ENCODE measurements at regions not wholly inside any gene's neighbourhood (a gene's known extent, or its start where the extent isn't known, plus 50 kb on each side); places are given as distances from the start of the nearest gene placed in this dataset.
"Not testable (repeated sequence)": the region's sequence is repeated elsewhere in the genome, so short reads cannot be mapped to it uniquely, and the experiment has no call there.

DNA sequence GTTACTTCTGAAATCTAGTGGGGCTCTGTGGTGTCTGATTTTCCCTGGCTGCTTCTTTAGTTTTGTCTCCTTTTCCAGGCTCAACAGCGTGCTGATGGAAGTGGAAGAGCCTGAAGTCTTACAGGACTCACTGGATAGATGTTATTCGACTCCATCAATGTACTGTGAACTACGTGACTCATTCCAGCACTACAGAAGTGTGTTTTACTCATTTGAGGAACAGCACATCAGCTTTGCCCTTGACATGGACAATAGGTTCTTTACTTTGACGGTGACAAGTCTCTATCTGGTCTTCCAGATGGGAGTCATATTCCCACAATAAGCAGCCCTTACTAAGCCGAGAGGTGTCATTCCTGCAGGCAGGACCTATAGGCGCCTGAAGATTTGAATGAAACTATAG lies 51.1 kb downstream of the NBPF8 start:
- H3K4me3 ChIP-seq (ENCODE audit: low read depth, low read length); POLR2A ChIA-PET; DNase-seq (ENCODE audit: low read depth, low spot score); CTCF ChIA-PET: not testable (repeated sequence)

DNA sequence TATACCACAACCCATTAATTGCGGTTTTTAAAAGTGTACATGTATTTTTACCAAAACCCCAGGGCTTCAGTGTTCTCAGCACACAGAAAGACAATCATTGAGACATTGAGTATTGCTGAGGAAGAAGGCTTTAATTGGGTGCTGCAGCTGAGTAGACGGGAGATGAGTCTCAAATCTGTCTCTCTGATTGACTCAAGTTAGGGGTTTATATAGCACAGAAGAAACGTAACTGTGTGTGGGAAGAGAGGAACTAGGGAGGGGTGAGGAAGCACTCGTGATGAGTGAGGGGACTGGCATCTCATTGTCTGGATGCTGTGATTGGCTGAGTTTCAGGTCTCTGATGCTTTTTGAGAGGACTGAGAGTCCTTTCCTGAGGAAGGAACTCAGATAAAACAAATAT lies 62.8 kb downstream of the NBPF8 start:
- POLR2A ChIA-PET; DNase-seq (ENCODE audit: low read depth, low spot score); CTCF ChIA-PET; H3K4me3 ChIP-seq (ENCODE audit: low read depth, low read length): not testable (repeated sequence)

DNA sequence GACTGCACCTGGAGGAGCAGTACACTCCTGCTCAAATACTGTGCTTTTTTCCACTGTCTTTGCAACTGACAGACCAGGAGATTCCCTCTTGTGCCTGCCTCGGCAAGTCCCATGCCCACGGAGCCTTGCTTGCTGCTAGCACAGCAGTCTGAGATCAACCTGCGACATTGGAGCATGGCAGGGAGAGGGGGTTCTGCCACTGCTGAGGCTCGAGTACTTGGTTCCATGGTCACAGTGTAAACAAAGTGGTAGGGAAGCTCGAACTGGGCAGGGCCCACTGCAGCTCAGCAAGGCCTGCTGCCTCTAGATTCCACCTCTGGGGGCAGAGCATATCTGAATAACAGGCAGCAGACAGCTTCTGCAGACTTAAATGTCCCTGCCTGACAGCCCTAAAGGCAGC lies 63.6 kb downstream of the NBPF8 start:
- POLR2A ChIA-PET; DNase-seq (ENCODE audit: low read depth, low spot score); H3K4me3 ChIP-seq (ENCODE audit: low read depth, low read length); CTCF ChIA-PET: not testable (repeated sequence)

DNA sequence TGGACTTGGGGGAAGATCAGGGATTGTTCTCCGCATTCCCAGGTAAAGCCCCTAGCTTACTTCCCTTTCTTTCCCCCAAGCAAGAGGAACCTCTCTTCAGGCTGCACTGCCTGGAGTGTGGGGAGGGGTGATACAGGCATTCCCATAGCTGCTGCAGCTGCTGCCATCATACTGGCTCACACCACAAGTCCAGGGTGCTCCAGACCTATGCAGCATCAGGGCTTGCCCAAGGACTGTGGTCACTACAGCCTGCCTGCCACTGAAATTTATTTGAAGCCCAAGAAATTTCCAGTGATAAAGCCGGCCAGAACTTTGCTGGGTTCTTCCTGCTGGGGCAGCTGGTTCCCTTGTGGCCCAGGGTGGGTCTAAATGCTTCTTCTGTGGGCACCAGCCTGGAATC lies 72.7 kb downstream of the NBPF8 start:
- POLR2A ChIA-PET; H3K4me3 ChIP-seq (ENCODE audit: low read depth, low read length); DNase-seq (ENCODE audit: low read depth, low spot score); CTCF ChIA-PET: not testable (repeated sequence)

DNA sequence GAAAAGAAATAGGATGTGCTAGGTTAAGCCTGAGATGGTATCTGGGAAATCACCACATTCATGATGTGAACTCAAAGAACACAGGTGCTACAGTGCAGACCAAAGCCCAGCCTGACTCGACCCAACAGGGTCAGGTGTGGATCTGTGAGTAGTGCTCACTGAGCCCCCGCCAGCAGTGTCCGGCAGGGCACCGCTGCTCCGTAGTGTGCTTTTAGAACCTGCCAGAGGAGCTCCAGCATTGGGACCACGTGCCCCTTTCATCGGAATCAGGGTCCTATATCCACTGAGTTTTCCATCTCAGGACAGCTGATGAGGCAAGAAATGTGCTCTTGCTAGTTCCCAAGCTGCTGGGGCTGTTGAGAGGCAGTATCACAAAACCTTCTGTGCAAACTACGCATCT lies 74.4 kb downstream of the NBPF8 start:
- DNase-seq (ENCODE audit: low read depth, low spot score); CTCF ChIA-PET; H3K4me3 ChIP-seq (ENCODE audit: low read depth, low read length); POLR2A ChIA-PET: not testable (repeated sequence)

DNA sequence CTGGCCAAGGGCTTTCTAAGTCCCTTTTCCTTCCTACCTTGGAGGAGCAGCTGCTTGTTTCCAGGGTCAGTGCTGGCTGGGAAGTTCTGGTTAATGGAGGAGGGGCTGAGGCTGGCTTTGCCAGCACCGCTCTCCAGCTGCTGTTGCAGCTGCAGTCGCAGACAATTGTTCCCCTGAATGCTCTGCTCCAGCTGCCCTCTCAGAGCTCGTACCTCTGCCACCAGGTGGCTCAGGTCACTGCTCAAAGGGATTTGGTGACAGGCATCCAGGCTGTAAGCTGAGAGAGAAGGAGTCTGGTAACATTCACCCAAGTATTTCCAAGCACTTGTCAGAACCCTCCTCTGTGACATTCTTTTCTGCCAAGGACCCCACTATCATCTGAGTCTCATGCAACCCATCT lies 82.3 kb downstream of the NBPF8 start:
- CTCF ChIA-PET; H3K4me3 ChIP-seq (ENCODE audit: low read depth, low read length); DNase-seq (ENCODE audit: low read depth, low spot score); POLR2A ChIA-PET: not testable (repeated sequence)

DNA sequence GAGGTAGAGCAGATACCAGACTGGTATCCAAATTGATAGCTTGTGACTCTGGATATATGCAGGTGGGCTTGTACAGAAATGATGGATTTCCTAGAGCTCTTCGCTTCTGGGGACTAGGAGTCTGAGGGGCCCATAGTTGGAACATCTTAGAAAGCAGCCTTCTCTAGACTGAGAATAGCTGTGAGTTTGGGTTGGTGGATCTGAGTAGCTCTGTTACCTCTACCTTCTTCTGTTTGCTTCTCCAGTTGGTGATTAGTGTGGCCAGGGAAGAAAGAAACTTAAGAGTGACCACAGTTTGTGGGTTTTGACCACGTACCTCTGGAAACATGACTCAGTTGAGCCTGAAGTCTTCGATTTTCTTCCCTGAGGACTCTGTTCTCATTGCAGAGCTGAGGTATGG lies 88.4 kb downstream of the NBPF8 start:
- CTCF ChIA-PET, POLR2A ChIA-PET: not testable (repeated sequence)

DNA sequence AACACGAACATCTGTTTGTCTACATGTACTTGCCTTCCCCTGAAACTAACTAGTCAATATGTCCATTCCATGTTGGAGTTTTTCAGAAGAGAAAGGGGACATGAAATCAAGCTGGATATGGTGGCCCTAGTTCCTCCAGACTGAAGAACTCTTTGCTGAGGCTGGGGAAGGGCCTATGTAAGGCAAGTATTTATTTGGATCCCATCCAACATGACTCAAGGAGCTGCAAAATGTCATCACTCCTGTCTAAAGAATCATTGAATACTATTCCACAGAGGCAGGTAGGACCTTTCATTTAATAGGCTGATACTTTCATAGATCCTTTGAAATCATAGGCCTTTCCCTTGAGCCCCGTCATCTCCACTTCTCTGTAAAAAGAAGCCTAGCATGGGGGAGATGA lies 91.5 kb downstream of the NBPF8 start:
- DNase-seq (ENCODE audit: low read depth, low spot score); H3K4me3 ChIP-seq (ENCODE audit: low read depth, low read length); POLR2A ChIA-PET; CTCF ChIA-PET: not testable (repeated sequence)

More for the DNA sequence above, 88.4 kb downstream of the NBPF8 start:
- not testable (repeated sequence) for H3K4me3 ChIP-seq (ENCODE audit: low read depth, low read length); DNase-seq (ENCODE audit: low read depth, low spot score)

DNA sequence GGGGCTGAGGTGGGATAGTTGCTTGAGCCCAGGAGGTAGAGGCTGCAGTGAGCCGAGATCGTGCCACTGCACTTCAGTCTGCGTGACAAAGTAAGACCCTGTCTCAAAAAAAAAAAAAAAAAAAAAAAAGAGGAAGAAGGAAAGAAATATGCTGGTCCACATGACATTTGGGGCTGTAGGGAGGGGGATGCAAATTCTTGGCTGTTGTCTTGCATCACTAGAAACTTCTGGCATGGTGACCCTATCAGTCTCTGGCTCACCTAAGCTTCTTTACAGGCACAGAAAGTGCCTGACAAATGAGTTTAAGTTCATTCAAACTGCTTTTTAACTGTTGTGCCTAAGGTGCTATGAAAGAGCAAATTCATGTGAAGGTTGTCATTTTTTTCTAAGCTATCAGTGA lies 93.5 kb downstream of the NBPF8 start:
- CTCF ChIA-PET; POLR2A ChIA-PET; DNase-seq (ENCODE audit: low read depth, low spot score); H3K4me3 ChIP-seq (ENCODE audit: low read depth, low read length): not testable (repeated sequence)

DNA sequence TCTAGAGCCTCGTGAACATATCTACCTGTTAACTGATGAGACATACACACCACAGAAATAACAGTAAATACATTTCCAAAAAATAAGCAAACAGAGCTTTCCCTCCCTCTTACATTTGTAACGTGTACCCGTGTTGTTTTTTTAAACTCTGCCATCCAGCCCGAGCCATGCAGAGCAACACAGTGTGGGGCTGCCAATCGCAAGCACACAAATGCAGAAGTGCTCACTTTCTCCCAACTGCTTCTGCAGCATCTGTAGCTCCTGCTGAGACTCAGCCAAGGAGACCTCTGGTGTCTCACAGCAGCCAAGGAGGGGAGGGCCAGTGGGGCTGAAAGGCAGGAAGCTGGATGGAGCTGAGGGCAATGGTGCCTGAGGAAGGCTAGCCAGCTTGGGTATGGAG lies 94.4 kb downstream of the NBPF8 start:
- POLR2A ChIA-PET, result not testable (repeated sequence)

DNA sequence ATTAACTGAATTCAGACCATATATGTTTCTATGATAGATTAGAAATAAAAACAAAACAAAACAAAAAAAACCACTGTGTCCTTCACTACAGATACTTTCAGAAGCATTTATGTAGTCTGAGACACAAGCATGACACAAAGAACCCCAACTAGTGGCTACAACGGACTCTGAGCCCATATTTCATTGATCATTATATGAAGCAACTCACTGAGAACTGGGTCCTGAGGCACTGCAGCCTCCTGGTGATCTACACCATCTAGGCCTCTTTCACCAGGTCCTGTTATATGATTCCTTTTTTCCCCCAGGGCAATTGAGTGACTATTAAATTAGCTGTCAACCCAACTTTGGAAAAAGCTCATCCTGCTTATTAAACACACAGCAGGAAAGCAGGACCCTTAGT lies 98.3 kb downstream of the NBPF8 start:
- DNase-seq (ENCODE audit: low read depth, low spot score); POLR2A ChIA-PET; CTCF ChIA-PET; H3K4me3 ChIP-seq (ENCODE audit: low read depth, low read length): not testable (repeated sequence)

More for the DNA sequence above, 94.4 kb downstream of the NBPF8 start:
- DNase-seq (ENCODE audit: low read depth, low spot score); H3K4me3 ChIP-seq (ENCODE audit: low read depth, low read length); CTCF ChIA-PET: not testable (repeated sequence)

DNA sequence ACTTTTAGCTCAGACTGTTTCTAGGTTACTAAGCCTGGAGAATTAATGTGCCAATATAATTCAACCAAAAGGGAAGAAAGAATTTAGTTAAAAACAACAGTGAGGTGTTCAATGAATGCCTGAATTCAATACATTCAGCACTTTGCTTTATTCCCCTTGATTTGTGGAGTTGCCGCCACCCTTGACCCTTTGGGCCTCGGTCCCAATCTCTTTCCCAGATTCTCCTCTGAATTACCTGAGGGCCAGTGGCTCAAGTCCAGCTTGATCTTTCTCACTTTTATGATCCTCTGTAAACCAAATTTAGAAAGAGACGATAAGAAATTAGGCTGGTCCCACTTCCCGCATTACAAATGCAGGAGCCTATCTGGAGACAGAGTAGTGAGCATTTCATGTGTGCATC lies 98.7 kb downstream of the NBPF8 start:
- CTCF ChIA-PET; DNase-seq (ENCODE audit: low read depth, low spot score); H3K4me3 ChIP-seq (ENCODE audit: low read depth, low read length); POLR2A ChIA-PET: not testable (repeated sequence)

DNA sequence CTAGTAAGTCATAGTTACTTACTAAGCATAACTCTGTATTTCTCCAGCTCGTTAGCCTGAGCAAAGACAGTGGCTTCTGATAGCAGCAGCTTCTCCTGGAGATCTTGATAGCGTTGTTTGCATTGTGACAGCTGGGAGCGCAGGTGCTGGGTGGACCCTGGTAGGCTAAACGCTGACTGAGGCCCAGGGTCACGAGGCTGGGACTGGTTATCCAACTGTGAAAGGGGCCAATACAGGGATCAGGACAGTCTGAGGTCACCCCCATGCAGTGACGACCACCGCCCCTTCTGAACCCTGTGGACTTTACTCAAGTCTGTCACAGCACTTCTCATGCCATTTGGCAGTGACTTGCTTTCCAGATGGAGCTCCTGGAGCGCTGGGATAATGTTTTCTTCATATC lies 104.4 kb downstream of the NBPF8 start:
- CTCF ChIA-PET; POLR2A ChIA-PET; DNase-seq (ENCODE audit: low read depth, low spot score); H3K4me3 ChIP-seq (ENCODE audit: low read depth, low read length): not testable (repeated sequence)

DNA sequence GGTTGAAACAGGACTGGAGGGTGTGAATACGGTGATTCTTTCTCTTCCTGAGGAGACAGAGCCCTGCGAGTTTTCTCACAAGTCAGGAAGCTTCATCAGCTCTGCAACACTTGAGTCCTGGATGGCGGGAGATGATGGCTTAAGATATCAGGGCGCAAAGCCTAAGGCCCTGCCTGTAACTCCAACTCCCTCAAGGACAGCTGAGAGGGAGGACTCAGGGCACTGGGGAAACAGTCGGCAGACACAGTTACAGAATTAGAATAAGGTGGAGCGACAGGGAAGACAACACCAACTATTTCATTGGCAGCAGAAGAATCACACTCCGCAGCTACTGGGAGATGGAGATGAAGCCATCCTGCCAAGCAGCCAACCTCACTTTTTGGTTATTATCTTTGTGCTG lies 109.6 kb downstream of the NBPF8 start:
- CTCF ChIA-PET; H3K4me3 ChIP-seq (ENCODE audit: low read depth, low read length); DNase-seq (ENCODE audit: low read depth, low spot score); POLR2A ChIA-PET: not testable (repeated sequence)

DNA sequence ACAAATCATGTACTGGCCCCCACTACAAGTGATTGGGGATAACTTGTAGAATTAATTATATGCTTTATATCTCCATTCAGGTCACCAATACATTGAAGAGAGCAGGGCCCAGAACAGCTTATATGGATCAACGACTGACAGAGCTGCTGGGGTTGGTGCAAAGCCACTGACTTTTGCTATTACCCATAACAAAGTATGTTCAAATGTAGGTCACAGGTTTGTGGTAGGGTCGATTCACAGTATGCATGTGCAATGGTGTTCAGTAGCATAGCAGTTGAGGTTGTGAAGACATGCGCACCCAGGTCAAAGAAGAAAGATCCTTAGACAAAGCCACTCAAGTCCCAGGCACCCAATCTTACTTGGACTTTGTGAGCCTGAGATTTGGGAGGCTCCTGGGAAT lies 110.6 kb downstream of the NBPF8 start:
- DNase-seq (ENCODE audit: low read depth, low spot score); POLR2A ChIA-PET; CTCF ChIA-PET; H3K4me3 ChIP-seq (ENCODE audit: low read depth, low read length): not testable (repeated sequence)

DNA sequence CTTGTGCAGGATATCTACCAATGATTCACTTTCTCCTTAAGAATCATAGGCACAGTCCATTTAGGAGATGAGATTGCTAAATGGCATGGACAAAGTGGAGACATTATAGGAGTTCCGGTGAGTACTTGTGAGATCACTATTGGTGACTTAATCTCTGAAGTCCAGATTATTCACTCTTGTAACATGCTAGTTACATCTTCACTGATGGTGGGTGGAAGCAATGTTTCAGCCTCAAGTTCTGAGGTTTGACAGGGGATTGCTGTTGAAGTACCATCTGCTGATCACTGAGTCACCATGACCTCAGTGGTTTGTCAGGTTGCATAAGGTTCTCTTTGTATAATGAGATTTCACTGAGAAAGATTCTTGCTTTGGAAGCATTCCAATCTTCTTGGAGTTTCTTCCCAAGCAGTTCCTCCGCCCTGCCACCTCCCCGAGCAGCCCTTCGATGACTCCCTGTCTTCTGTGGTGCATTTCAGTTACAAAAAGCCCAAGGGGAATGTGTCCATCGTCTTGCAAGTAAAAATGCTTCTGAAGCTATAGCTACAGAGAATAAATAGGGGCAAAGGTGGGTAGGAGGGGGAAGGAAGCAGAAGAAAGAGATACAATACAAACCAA lies 114.7 kb downstream of the NBPF8 start:
- POLR2A ChIA-PET; DNase-seq (ENCODE audit: low read depth, low spot score); H3K4me3 ChIP-seq (ENCODE audit: low read depth, low read length); CTCF ChIA-PET: not testable (repeated sequence)

DNA sequence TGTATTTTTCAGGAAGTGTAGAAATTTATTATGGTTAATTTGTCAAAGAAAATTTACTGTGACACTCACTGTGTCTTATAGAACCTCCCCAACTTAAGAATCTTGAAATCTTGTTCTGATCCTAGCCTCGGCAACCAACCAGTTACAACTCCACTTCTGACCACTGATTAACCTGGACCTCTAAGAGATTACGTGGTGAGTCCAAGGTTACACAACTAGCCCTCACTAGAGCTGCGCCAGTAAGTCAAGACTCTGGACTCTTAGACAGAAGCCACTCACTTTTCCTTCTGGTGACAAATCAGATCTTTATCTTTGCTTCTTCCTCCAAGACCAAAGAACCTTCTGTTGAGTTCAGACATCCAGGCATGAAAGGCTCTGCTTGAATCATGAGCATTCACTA lies 116.6 kb downstream of the NBPF8 start:
- POLR2A ChIA-PET; DNase-seq (ENCODE audit: low read depth, low spot score); H3K4me3 ChIP-seq (ENCODE audit: low read depth, low read length); CTCF ChIA-PET: not testable (repeated sequence)

DNA sequence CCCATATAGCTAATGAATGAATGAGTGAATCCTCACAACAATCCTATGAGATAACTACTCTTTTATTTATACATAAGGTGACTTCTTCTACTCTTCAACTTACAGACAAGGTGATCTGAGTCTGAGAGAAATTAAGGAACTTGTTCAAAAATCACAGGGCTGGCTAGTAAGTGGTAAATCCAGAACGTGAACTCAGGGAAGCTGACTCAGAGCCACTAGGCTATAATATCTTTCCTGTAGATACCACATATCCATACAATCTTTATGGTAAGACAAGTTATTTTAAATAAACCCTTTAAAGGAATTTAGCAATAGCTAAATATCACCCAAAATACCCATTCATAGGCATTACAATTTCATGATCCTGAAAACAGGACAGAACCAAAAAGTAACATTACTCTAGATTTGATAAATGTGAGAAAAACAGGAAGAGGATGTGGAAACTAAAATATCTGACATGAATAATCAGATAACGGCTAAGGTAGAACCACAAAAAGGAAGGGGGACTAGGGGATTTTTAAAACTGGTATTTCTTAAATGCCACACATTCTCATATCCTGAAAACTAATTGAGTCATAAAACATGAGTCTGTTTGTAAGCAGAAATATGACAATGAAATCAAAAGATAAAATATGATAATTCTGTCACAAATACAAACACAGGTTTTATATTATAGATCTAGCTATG lies 119.7 kb downstream of the NBPF8 start:
- CTCF ChIA-PET; H3K4me3 ChIP-seq (ENCODE audit: low read depth, low read length); DNase-seq (ENCODE audit: low read depth, low spot score); POLR2A ChIA-PET: not testable (repeated sequence)
